ENCODE measurements at regions not wholly inside any gene's neighbourhood (a gene's known extent, or its start where the extent isn't known, plus 50 kb on each side); places are given as distances from the start of the nearest gene placed in this dataset.
A peak's percentile ranks its signal among the peaks of the same experiment; 100 is the strongest.

DNA sequence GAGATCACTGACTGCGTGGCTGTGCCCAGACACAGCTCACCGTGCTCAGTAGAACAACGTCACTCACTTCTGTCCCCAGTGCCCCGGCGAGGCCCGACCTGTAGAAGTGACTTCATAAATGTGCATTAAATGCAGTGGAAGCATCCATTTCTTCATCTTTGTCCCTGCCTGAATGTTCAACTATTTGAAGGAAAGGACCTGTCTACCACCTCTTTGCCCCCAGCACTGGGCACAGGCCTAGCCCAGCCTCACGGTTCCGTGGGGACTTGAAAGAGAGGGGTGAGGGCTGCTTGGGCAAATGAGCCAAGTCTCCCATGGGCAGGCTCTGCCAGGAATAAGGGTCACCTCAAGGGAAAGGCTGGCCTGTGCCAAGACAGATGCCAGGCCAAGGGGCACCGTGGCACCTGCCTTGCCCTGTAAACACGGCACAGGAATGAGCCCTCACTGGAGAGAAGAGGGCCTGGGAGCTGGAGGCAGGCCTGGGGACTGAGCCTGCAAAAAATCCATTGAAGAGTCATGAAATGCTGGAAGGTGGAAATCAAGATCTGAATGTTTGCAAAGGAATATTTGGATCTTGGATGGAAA is 845.3 kb downstream of the BRD1 start:
- H3K4me3 ChIP-seq, result no peak overlapping the region
- TF ChIP-seq, protein P1, sequence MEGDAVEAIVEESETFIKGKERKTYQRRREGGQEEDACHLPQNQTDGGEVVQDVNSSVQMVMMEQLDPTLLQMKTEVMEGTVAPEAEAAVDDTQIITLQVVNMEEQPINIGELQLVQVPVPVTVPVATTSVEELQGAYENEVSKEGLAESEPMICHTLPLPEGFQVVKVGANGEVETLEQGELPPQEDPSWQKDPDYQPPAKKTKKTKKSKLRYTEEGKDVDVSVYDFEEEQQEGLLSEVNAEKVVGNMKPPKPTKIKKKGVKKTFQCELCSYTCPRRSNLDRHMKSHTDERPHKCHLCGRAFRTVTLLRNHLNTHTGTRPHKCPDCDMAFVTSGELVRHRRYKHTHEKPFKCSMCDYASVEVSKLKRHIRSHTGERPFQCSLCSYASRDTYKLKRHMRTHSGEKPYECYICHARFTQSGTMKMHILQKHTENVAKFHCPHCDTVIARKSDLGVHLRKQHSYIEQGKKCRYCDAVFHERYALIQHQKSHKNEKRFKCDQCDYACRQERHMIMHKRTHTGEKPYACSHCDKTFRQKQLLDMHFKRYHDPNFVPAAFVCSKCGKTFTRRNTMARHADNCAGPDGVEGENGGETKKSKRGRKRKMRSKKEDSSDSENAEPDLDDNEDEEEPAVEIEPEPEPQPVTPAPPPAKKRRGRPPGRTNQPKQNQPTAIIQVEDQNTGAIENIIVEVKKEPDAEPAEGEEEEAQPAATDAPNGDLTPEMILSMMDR (IDR thresholded peaks at IDR 0.05), result no peak
- no peak for TF ChIP-seq POLR2A (IDR thresholded peaks at IDR 0.05)
- H3K36me3 ChIP-seq (replicated peaks in 1 of 2), result no peaks in the 10 kb centered on the region
- DNase-seq, result peak in 1 of 7 donors; percentile 27
- intact Hi-C loops (cut with DNase I), result no loop called here
- WGBS, 4 donors, result 64 to 87% (median 86%) methylated on average over 5 to 10 of the region's 10 CpGs
- H3K27ac ChIP-seq, result no peak overlapping the region
- H3K9me3 ChIP-seq (replicated peaks in 1 of 3), result no peaks in the 10 kb centered on the region
- H3K27me3 ChIP-seq, result no peaks in the 10 kb centered on the region
- no peaks in the 10 kb centered on the region for H3K4me1 ChIP-seq (replicated peaks in 1 of 2)

GRCh38 chr22:48981371-48982061 is 846.2 kb downstream of the BRD1 start:
- no peaks in the 10 kb centered on the region for H3K9me3 ChIP-seq (replicated peaks in 1 of 3)
- intact Hi-C loops (cut with DNase I), result no loop called here
- H3K36me3 ChIP-seq (replicated peaks in 1 of 2), result no peaks in the 10 kb centered on the region
- no peak overlapping the region for H3K27ac ChIP-seq
- TF ChIP-seq, protein P1 (IDR thresholded peaks at IDR 0.05), result no peak
- TF ChIP-seq POLR2A (IDR thresholded peaks at IDR 0.05), result no peak
- no peak overlapping the region for H3K4me3 ChIP-seq
- WGBS, 4 donors, result 43 to 58% (median 54%) methylated on average over 16 to 20 of the region's 20 CpGs
- no peaks in the 10 kb centered on the region for H3K27me3 ChIP-seq
- no peaks in the 10 kb centered on the region for H3K4me1 ChIP-seq (replicated peaks in 1 of 2)
- DNase-seq, result peak in 1 of 7 donors; percentile 17

DNA sequence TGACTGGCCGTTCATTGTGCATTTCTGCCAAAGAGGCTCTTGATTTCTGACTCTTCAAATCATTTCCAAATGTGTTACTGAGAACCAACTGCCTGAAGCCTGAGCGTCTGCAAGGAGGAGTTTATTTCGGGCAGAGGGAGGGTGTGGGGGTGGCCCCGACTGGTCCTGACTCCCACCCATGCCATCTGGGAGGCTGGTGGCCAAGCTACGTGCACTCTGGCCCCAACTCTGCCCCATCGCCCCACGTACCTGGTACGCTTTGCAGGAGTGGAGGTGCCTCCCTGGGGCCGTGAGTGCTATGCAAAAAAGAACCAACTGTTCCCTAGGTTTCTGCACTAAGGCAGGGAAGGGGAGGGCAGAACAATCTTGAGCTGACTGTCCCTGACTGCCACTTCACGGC is 846.8 kb downstream of the BRD1 start:
- Histone ChIP-seq H3K27me3 (no peaks in the 10 kb centered on the region), H3K27ac (no peak overlapping the region), H3K36me3 (replicated peaks in 1 of 2) (no peaks in the 10 kb centered on the region), H3K4me1 (replicated peaks in 1 of 2) (no peaks in the 10 kb centered on the region), H3K4me3 (no peak overlapping the region), H3K9me3 (replicated peaks in 1 of 3) (no peaks in the 10 kb centered on the region)
- intact Hi-C loops (cut with DNase I), result no loop called here
- WGBS, 4 donors, result 51 to 64% (median 59%) methylated on average over 9 to 10 of the region's 10 CpGs
- DNase-seq, result no peak
- TF ChIP-seq, protein P1 (IDR thresholded peaks at IDR 0.05), result no peak
- no peak for TF ChIP-seq POLR2A (IDR thresholded peaks at IDR 0.05)

GRCh38 chr22:48980409-48980808 is 847.3 kb downstream of the BRD1 start:
- DNase-seq, result peak in 1 of 7 donors; percentile 29
- no peaks in the 10 kb centered on the region for H3K27me3 ChIP-seq
- H3K4me1 ChIP-seq (replicated peaks in 1 of 2), result no peaks in the 10 kb centered on the region
- H3K27ac ChIP-seq, result no peak overlapping the region
- 74 to 80% (median 76%) methylated on average over 14 of the region's 14 CpGs for WGBS, 4 donors
- intact Hi-C loops (cut with DNase I), result no loop called here
- H3K9me3 ChIP-seq (replicated peaks in 1 of 3), result no peaks in the 10 kb centered on the region
- H3K36me3 ChIP-seq (replicated peaks in 1 of 2), result no peaks in the 10 kb centered on the region
- H3K4me3 ChIP-seq, result no peak overlapping the region
- TF ChIP-seq POLR2A (IDR thresholded peaks at IDR 0.05), result no peak
- TF ChIP-seq, protein P1 (IDR thresholded peaks at IDR 0.05), result no peak

All from adrenal gland (tissue), 9 donors.